Activated CD4-positive, alpha-beta T cell treated with anti-CD3 and anti-CD28 coated beads, Interleukin-2, amount 50 U/mL, for 24 hours (primary cell): ENCODE measurements at regions not wholly inside any gene's neighbourhood (a gene's known extent, or its start where the extent isn't known, plus 50 kb on each side); places are given as distances from the start of the nearest gene placed in this dataset.

ENCODE experiments used
- DNase-seq, 2 donors: peaks; one replicate each; pipeline ENCODE4 v3.0.0-alpha.2; 2020; ENCODE audit warnings: low read depth in 1 of 2, low spot score in 1 of 2

GRCh38 chr5:120217001-120217400 is 247.1 kb upstream of the PRR16 start:
- no peak for DNase-seq

- DNase-seq: no peak
These were observed 244.1 kb upstream of the PRR16 start for GRCh38 chr5:120219988-120220387.

- no peak for DNase-seq
These were observed 238.6 kb upstream of the PRR16 start for GRCh38 chr5:120225524-120225923.

- DNase-seq: no peak
These were observed 235.7 kb upstream of the PRR16 start for GRCh38 chr5:120228262-120229031.

- DNase-seq: no peak
These were observed 235.1 kb upstream of the PRR16 start for GRCh38 chr5:120229036-120229435.

- DNase-seq: no peak
These were observed 232.5 kb upstream of the PRR16 start for GRCh38 chr5:120231563-120231962.

- no peak for DNase-seq
These were observed 227.7 kb upstream of the PRR16 start for GRCh38 chr5:120236360-120236759.

- DNase-seq: no peak
These were observed 225.0 kb upstream of the PRR16 start for GRCh38 chr5:120239086-120239485.

- DNase-seq: no peak
These were observed 223.4 kb upstream of the PRR16 start for GRCh38 chr5:120240706-120241105.

GRCh38 chr5:120241400-120241799 is 222.7 kb upstream of the PRR16 start:
- DNase-seq: no peak

- no peak for DNase-seq
These were observed 212.2 kb upstream of the PRR16 start for GRCh38 chr5:120251898-120252297.

- DNase-seq: no peak
These were observed 211.3 kb upstream of the PRR16 start for GRCh38 chr5:120252839-120253238.

- no peak for DNase-seq
These were observed 209.7 kb upstream of the PRR16 start for GRCh38 chr5:120254385-120254784.

GRCh38 chr5:120255214-120255613 is 208.9 kb upstream of the PRR16 start:
- DNase-seq: no peak

GRCh38 chr5:120256376-120256775 is 207.7 kb upstream of the PRR16 start:
- DNase-seq: no peak

GRCh38 chr5:120257358-120257971 is 206.6 kb upstream of the PRR16 start:
- DNase-seq: no peak

- DNase-seq: no peak
These were observed 206.0 kb upstream of the PRR16 start for GRCh38 chr5:120258123-120258522.

GRCh38 chr5:120260651-120261050 is 203.4 kb upstream of the PRR16 start:
- DNase-seq: no peak

GRCh38 chr5:120270498-120270897 is 193.6 kb upstream of the PRR16 start:
- DNase-seq: no peak

- DNase-seq: no peak
These were observed 170.3 kb upstream of the PRR16 start for GRCh38 chr5:120293796-120294195.

GRCh38 chr5:120297616-120298015 is 166.5 kb upstream of the PRR16 start:
- no peak for DNase-seq

- DNase-seq: no peak
These were observed 165.1 kb upstream of the PRR16 start for GRCh38 chr5:120298981-120299380.

- DNase-seq: no peak
These were observed 159.4 kb upstream of the PRR16 start for GRCh38 chr5:120304663-120305062.
